IMR-90 (cell line): ENCODE measurements at regions not wholly inside any gene's neighbourhood (a gene's known extent, or its start where the extent isn't known, plus 50 kb on each side); places are given as distances from the start of the nearest gene placed in this dataset.

Source experiments
- ATAC-seq: fragments of 200-7000 bp; cut with Tn5 transposase; 2 replicates; pipeline ENCODE4 v1.9.1; 2020; ENCODE audit warnings: low read depth, mild to moderate bottlenecking, moderate library complexity
- BruUV-seq: library from RNA; stranded (reverse); fragments of 400-500 nt; replicated peaks from 2 replicates; lab custom pipeline; 2021; lab: Mats Ljungman, UMichigan
- CTCF ChIA-PET: fragments of 300-600 bp; formaldehyde crosslinking; extraction: SDS; loops from one replicate; lab custom pipeline; 2021; ENCODE audit warnings: antibody characterized with exemption; lab: Yijun Ruan, JAX
- POLR2A ChIA-PET: fragments of 300-600 bp; sonication (Branson Sonifier 250); formaldehyde crosslinking; loops from one replicate; lab custom pipeline; 2022; ENCODE audit warnings: antibody characterized with exemption; ENCODE audit not compliant: unreplicated experiment; lab: Charles Lee
- DNase-seq: peaks from one replicate; pipeline ENCODE4 v3.0.0; 2013
- H2AFZ ChIP-seq: replicated peaks from 2 replicates; pipeline ENCODE3; 2013; ENCODE audit warnings: low read length, mild to moderate bottlenecking; ENCODE audit not compliant: poor library complexity
- H2AK5ac ChIP-seq: 2 replicates; pipeline ENCODE4 v1.6.1; 2013; ENCODE audit warnings: low read depth, low read length, inconsistent platforms
- H2AK9ac ChIP-seq: replicated peaks from 2 replicates; pipeline ENCODE3; 2013; ENCODE audit warnings: mild to moderate bottlenecking, low read depth, low read length, moderate library complexity; ENCODE audit not compliant: poor library complexity
- H2BK120ac ChIP-seq: 2 replicates; pipeline ENCODE4 v1.6.1; 2013; ENCODE audit warnings: low read depth, low read length, inconsistent platforms
- H2BK15ac ChIP-seq: 3 replicates; pipeline ENCODE4 v1.6.1; 2013; ENCODE audit warnings: low read depth, low read length, inconsistent platforms
- H2BK20ac ChIP-seq: 2 replicates; pipeline ENCODE4 v1.6.1; 2013; ENCODE audit warnings: low read depth, mild to moderate bottlenecking, inconsistent platforms, low read length, moderate library complexity
- H2BK5ac ChIP-seq: 2 replicates; pipeline ENCODE4 v1.6.1; 2013; ENCODE audit warnings: mild to moderate bottlenecking, low read depth, low read length, inconsistent platforms; ENCODE audit not compliant: poor library complexity, severe bottlenecking
- H3K14ac ChIP-seq: replicated peaks from 2 replicates; pipeline ENCODE4 v1.6.1; 2013; ENCODE audit warnings: low read depth, low read length, inconsistent platforms
- H3K18ac ChIP-seq: 2 replicates; pipeline ENCODE4 v1.6.1; 2013; ENCODE audit warnings: low read depth, low read length, control low read depth
- H3K23ac ChIP-seq: 2 replicates; pipeline ENCODE4 v1.6.1; 2013; ENCODE audit warnings: low read depth, low read length, inconsistent platforms
- H3K27ac ChIP-seq: 2 replicates; pipeline ENCODE4 v1.5.1; 2013; ENCODE audit warnings: mild to moderate bottlenecking, control low read depth, low read length; ENCODE audit not compliant: insufficient read depth
- H3K27me3 ChIP-seq: 2 replicates; pipeline ENCODE4 v1.6.1; 2013; ENCODE audit warnings: low read length; ENCODE audit not compliant: control insufficient read depth, insufficient read depth
- H3K36me3 ChIP-seq: 2 replicates; pipeline ENCODE4 v1.6.1; 2013; ENCODE audit warnings: low read length, mixed read lengths; ENCODE audit not compliant: control insufficient read depth, insufficient read depth
- H3K4ac ChIP-seq: 2 replicates; pipeline ENCODE4 v1.6.1; 2013; ENCODE audit warnings: low read depth, low read length, inconsistent platforms
- H3K4me1 ChIP-seq: 2 replicates; pipeline ENCODE4 v1.6.1; 2013; ENCODE audit warnings: low read length, mixed read lengths; ENCODE audit not compliant: control insufficient read depth, insufficient read depth
- H3K4me2 ChIP-seq: 2 replicates; pipeline ENCODE4 v1.6.1; 2013; ENCODE audit warnings: low read depth, mild to moderate bottlenecking, control low read depth, low read length, moderate library complexity
- H3K4me3 ChIP-seq: 2 replicates; pipeline ENCODE4 v1.5.1; 2013; ENCODE audit warnings: low read depth, mild to moderate bottlenecking, control low read depth, low read length, moderate library complexity; ENCODE audit not compliant: insufficient read depth
- H3K56ac ChIP-seq: 2 replicates; pipeline ENCODE4 v1.6.1; 2013; ENCODE audit warnings: low read length, inconsistent platforms; ENCODE audit not compliant: insufficient read depth; ENCODE audit errors: extremely low read depth
- H3K79me1 ChIP-seq, 2 experiments: 2 replicates each; pipeline ENCODE4 v1.6.1; 2013; ENCODE audit warnings: low read length in 2 of 2, inconsistent platforms in 1 of 2, low read depth in 1 of 2
- H3K9ac ChIP-seq: 2 replicates; pipeline ENCODE4 v1.6.1; 2013; ENCODE audit warnings: low read depth, low read length, control low read depth
- H3K9me1 ChIP-seq: 2 replicates; pipeline ENCODE4 v1.6.1; 2013; ENCODE audit warnings: low read length, inconsistent platforms; ENCODE audit not compliant: insufficient read depth
- H3K9me3 ChIP-seq: 2 replicates; pipeline ENCODE4 v1.6.1; 2013; ENCODE audit warnings: low read length; ENCODE audit not compliant: control insufficient read depth, insufficient read depth
- H4K20me1 ChIP-seq: 2 replicates; pipeline ENCODE4 v1.6.1; 2013; ENCODE audit warnings: low read length, inconsistent platforms; ENCODE audit not compliant: insufficient read depth
- H4K5ac ChIP-seq: 2 replicates; pipeline ENCODE4 v1.6.1; 2013; ENCODE audit warnings: mild to moderate bottlenecking, low read depth, low read length, control low read depth
- H4K8ac ChIP-seq, 2 experiments: 2 replicates each; pipeline ENCODE4 v1.6.1; 2013; ENCODE audit warnings: low read depth in 2 of 2, low read length in 2 of 2, control low read depth in 1 of 2, inconsistent platforms in 1 of 2
- H4K91ac ChIP-seq: 2 replicates; pipeline ENCODE4 v1.6.1; 2013; ENCODE audit warnings: low read depth, low read length, inconsistent platforms; ENCODE audit not compliant: insufficient read depth
- FOS ChIP-seq: fragments of 150-350 bp; IDR thresholded peaks from 2 replicates; pipeline ENCODE4 v1.6.1; 2016; ENCODE audit warnings: low read depth, low read length
- MAFK ChIP-seq: IDR thresholded peaks from 2 replicates; pipeline ENCODE4 v1.6.1; 2012; ENCODE audit warnings: low read depth, low read length, improper control_type of control experiment
- MXI1 ChIP-seq: IDR thresholded peaks from 2 replicates; pipeline ENCODE4 v1.6.1; 2012; ENCODE audit warnings: low read depth, mild to moderate bottlenecking, low read length, moderate library complexity, borderline replicate concordance
- NFE2L2 ChIP-seq: fragments of 150-350 bp; IDR thresholded peaks from 2 replicates; pipeline ENCODE4 v1.6.1; 2016; ENCODE audit warnings: low read depth, mild to moderate bottlenecking, low read length
- WGBS, 2 experiments: methylation state at CpG; one replicate each; pipeline versions ENCODE4 v1.1.5 to v1.1.7; 2013; ENCODE audit warnings: missing lambda C conversion rate in 2 of 2; ENCODE audit not compliant: insufficient read length in 1 of 2; ENCODE audit errors: extremely low coverage in 2 of 2; 5-methylcytosine and 5-hydroxymethylcytosine counted together
- dilution Hi-C: fragments of 300-500 bp; cut with HindIII; formaldehyde crosslinking; loops from one replicate; pipeline ENCODE4 v1.14.3; 2018; ENCODE audit warnings: low sequenced_read_pairs; ENCODE audit not compliant: unreplicated experiment
- in situ Hi-C: fragments of 300-500 bp; cut with MboI; formaldehyde crosslinking; loops from 3 replicates; pipeline ENCODE4 v1.14.3; 2019; ENCODE audit warnings: low sequenced_read_pairs, inconsistent platforms, mixed read lengths
- intact Hi-C: fragments of 100-400 bp; cut with micrococcal nuclease; formaldehyde crosslinking; loops from 2 replicates; pipeline ENCODE4 v1.10.0; 2022
- TF ChIP-seq, protein P1 (sequence below): fragments of 150-350 bp; IDR thresholded peaks from 2 replicates; pipeline ENCODE4 v1.6.1; 2017; ENCODE audit warnings: mild to moderate bottlenecking, antibody characterized with exemption, low read length, low read depth

DNA sequence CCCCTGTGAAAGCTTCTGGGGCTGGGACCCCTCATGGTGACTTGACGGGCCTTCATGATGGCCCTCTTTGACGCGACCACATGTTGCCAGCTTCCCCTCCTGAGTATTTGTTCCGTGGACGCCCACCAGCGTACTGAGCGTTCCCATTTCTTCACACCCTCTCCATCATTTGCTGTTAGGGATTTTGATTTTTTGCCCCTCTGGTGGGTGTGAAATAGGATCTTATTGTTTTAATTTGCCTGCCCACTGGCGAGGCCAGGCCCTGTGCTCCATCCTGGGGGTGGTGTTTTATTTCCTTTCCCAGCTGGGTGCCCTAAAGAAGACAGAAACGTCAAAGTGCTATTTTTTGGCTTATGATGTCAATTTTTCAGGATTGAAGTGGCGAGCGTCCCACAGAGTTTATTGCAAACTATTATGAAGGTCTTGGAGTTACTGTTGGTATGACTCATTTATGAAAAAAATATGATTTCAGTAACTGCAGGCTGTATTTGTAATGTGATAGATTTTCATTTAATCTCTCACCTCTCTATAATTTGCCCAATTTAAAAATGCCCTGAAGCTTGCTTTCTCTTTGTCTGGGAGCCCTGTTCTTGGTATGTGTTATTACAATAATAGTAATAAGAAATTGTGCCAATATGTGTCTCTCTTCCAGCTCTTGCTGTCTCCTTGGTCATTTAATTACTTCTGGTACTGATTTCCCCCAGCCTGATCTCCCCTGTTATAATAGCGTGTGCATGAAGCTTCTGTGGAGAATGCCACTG is 99.6 kb downstream of the SLC25A47 start:
- BruUV-seq = no TSS peak
- H3K56ac ChIP-seq = no peak overlapping the region
- peaks cover 19% of the 10 kb centered on the region for H3K9me1 ChIP-seq
- H3K9me3 ChIP-seq = no peaks in the 10 kb centered on the region
- H3K18ac ChIP-seq = no peak overlapping the region
- H2BK120ac ChIP-seq = no peak overlapping the region
- no peak overlapping the region for H2BK20ac ChIP-seq
- WGBS, 2 experiments = no CpG with 5 or more reads among the region's 12 CpGs
- H3K27me3 ChIP-seq = no peaks in the 10 kb centered on the region
- H2AK5ac ChIP-seq = no peak overlapping the region
- intact Hi-C loops = no loop called here
- no peak overlapping the region for H4K91ac ChIP-seq
- H2BK5ac ChIP-seq = no peak overlapping the region
- no peak overlapping the region for H3K4me2 ChIP-seq
- peaks cover 10 to 26% of the 10 kb centered on the region in 2 experiments; a peak in 3 of 4 replicates for H3K79me1 ChIP-seq
- no peak overlapping the region for H2AFZ ChIP-seq
- in situ Hi-C loops = loop anchor here (25.0 kb wide), 1 partner anchor 815 kb away; no protein-coding TSS in a partner anchor
- peaks cover 24% of the 10 kb centered on the region for H4K20me1 ChIP-seq
- no peak overlapping the region for H3K4ac ChIP-seq
- no peaks in the 10 kb centered on the region for H3K36me3 ChIP-seq
- DNase-seq = peak; percentile 49
- POLR2A ChIA-PET = interaction anchor here (0.6 kb wide), 1 partner anchor 9 kb away, joined by 4 read pairs; no protein-coding TSS in a partner anchor
- TF ChIP-seq MAFK (no peak), MXI1 (no peak), NFE2L2 (no peak), FOS (peak; percentile 15; the same call in 1 of the 2 replicates)
- TF ChIP-seq, protein P1, sequence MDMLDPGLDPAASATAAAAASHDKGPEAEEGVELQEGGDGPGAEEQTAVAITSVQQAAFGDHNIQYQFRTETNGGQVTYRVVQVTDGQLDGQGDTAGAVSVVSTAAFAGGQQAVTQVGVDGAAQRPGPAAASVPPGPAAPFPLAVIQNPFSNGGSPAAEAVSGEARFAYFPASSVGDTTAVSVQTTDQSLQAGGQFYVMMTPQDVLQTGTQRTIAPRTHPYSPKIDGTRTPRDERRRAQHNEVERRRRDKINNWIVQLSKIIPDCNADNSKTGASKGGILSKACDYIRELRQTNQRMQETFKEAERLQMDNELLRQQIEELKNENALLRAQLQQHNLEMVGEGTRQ = no peak
- no peak; the same call in 1 of the 2 replicates for ATAC-seq
- CTCF ChIA-PET = interaction anchor here (0.5 to 2.0 kb wide), 2 partner anchors 38 to 174 kb away, joined by 3 to 4 read pairs; no protein-coding TSS in a partner anchor
- dilution Hi-C loops = no loop called here
- no peak overlapping the region for H3K27ac ChIP-seq
- H3K9ac ChIP-seq = no peak overlapping the region
- peaks cover 3% of the 10 kb centered on the region for H3K4me1 ChIP-seq
- H3K23ac ChIP-seq = no peak overlapping the region
- no peak overlapping the region for H2BK15ac ChIP-seq
- no peak overlapping the region for H4K5ac ChIP-seq
- no peak overlapping the region for H4K8ac ChIP-seq
- H2AK9ac ChIP-seq = no peak overlapping the region
- no peak overlapping the region for H3K14ac ChIP-seq
- H3K4me3 ChIP-seq = no peak overlapping the region
